ENCODE measurements at regions not wholly inside any gene's neighbourhood (a gene's known extent, or its start where the extent isn't known, plus 50 kb on each side); places are given as distances from the start of the nearest gene placed in this dataset.

DNA sequence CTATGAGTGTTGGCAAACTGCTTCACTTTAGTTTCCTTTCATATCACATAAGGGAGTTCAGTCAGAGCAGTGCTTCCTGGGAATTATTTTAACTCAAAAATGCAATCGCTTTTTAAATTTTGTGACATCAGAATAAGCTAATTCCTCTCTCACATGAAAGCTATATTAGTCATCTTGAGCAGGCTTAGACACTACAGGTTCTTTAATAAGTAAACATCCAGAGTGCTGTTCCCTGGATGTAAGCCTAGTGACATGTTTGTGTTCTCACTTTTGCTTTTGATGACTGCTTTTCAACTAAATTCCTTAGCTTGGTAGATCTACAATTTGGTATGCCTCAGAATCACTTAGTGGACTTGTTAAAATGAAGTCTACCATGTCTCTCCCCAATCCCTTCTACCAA, 252.7 kb upstream of the POU3F2 start:
- TF ChIP-seq, protein P1, sequence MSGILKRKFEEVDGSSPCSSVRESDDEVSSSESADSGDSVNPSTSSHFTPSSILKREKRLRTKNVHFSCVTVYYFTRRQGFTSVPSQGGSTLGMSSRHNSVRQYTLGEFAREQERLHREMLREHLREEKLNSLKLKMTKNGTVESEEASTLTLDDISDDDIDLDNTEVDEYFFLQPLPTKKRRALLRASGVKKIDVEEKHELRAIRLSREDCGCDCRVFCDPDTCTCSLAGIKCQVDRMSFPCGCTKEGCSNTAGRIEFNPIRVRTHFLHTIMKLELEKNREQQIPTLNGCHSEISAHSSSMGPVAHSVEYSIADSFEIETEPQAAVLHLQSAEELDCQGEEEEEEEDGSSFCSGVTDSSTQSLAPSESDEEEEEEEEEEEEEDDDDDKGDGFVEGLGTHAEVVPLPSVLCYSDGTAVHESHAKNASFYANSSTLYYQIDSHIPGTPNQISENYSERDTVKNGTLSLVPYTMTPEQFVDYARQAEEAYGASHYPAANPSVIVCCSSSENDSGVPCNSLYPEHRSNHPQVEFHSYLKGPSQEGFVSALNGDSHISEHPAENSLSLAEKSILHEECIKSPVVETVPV (CRISPR knock-in tag; IDR thresholded peaks at IDR 0.05), result no peak
- no peak for TF ChIP-seq ZFP3 (CRISPR knock-in tag; IDR thresholded peaks at IDR 0.05)
- TF ChIP-seq ZNF8 (CRISPR knock-in tag; IDR thresholded peaks at IDR 0.05), result no peak
- no peak for TF ChIP-seq ARNTL (CRISPR knock-in tag; IDR thresholded peaks at IDR 0.05; ENCODE audit: borderline replicate concordance, low read depth)
- no peak for TF ChIP-seq ESRRG (CRISPR knock-in tag; IDR thresholded peaks at IDR 0.05)
- no peak for TF ChIP-seq GLIS3 (CRISPR knock-in tag; IDR thresholded peaks at IDR 0.05)
- TF ChIP-seq, protein P2, sequence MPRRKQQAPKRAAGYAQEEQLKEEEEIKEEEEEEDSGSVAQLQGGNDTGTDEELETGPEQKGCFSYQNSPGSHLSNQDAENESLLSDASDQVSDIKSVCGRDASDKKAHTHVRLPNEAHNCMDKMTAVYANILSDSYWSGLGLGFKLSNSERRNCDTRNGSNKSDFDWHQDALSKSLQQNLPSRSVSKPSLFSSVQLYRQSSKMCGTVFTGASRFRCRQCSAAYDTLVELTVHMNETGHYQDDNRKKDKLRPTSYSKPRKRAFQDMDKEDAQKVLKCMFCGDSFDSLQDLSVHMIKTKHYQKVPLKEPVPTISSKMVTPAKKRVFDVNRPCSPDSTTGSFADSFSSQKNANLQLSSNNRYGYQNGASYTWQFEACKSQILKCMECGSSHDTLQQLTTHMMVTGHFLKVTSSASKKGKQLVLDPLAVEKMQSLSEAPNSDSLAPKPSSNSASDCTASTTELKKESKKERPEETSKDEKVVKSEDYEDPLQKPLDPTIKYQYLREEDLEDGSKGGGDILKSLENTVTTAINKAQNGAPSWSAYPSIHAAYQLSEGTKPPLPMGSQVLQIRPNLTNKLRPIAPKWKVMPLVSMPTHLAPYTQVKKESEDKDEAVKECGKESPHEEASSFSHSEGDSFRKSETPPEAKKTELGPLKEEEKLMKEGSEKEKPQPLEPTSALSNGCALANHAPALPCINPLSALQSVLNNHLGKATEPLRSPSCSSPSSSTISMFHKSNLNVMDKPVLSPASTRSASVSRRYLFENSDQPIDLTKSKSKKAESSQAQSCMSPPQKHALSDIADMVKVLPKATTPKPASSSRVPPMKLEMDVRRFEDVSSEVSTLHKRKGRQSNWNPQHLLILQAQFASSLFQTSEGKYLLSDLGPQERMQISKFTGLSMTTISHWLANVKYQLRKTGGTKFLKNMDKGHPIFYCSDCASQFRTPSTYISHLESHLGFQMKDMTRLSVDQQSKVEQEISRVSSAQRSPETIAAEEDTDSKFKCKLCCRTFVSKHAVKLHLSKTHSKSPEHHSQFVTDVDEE (CRISPR knock-in tag; IDR thresholded peaks at IDR 0.05), result no peak
- TF ChIP-seq TOX (CRISPR knock-in tag; IDR thresholded peaks at IDR 0.05; ENCODE audit: borderline replicate concordance), result no peak
- TF ChIP-seq TCF4 (CRISPR knock-in tag; IDR thresholded peaks at IDR 0.05; ENCODE audit: borderline replicate concordance), result no peak
- no peak for TF ChIP-seq ZC3H10 (CRISPR knock-in tag; IDR thresholded peaks at IDR 0.05)
- TF ChIP-seq CSDC2 (CRISPR knock-in tag; IDR thresholded peaks at IDR 0.05), result no peak
- TF ChIP-seq PPARA (CRISPR knock-in tag; IDR thresholded peaks at IDR 0.05; ENCODE audit: borderline replicate concordance), result no peak
- no peak for TF ChIP-seq ZNF565 (CRISPR knock-in tag; conservative IDR thresholded peaks at IDR 0.05; ENCODE audit: low read depth)
- no peak for TF ChIP-seq SNAI2 (CRISPR knock-in tag; IDR thresholded peaks at IDR 0.05)
- no peak for TF ChIP-seq OSR1 (CRISPR knock-in tag; IDR thresholded peaks at IDR 0.05)
- TF ChIP-seq, protein P3, sequence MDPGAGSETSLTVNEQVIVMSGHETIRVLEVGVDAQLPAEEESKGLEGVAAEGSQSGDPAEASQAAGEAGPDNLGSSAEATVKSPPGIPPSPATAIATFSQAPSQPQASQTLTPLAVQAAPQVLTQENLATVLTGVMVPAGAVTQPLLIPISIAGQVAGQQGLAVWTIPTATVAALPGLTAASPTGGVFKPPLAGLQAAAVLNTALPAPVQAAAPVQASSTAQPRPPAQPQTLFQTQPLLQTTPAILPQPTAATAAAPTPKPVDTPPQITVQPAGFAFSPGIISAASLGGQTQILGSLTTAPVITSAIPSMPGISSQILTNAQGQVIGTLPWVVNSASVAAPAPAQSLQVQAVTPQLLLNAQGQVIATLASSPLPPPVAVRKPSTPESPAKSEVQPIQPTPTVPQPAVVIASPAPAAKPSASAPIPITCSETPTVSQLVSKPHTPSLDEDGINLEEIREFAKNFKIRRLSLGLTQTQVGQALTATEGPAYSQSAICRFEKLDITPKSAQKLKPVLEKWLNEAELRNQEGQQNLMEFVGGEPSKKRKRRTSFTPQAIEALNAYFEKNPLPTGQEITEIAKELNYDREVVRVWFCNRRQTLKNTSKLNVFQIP (CRISPR knock-in tag; IDR thresholded peaks at IDR 0.05; ENCODE audit: borderline replicate concordance, low read depth), result no peak
- TF ChIP-seq, protein P4, sequence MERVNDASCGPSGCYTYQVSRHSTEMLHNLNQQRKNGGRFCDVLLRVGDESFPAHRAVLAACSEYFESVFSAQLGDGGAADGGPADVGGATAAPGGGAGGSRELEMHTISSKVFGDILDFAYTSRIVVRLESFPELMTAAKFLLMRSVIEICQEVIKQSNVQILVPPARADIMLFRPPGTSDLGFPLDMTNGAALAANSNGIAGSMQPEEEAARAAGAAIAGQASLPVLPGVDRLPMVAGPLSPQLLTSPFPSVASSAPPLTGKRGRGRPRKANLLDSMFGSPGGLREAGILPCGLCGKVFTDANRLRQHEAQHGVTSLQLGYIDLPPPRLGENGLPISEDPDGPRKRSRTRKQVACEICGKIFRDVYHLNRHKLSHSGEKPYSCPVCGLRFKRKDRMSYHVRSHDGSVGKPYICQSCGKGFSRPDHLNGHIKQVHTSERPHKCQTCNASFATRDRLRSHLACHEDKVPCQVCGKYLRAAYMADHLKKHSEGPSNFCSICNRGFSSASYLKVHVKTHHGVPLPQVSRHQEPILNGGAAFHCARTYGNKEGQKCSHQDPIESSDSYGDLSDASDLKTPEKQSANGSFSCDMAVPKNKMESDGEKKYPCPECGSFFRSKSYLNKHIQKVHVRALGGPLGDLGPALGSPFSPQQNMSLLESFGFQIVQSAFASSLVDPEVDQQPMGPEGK (CRISPR knock-in tag; IDR thresholded peaks at IDR 0.05; ENCODE audit: borderline replicate concordance), result no peak
- no peak for TF ChIP-seq ZNF70 (CRISPR knock-in tag; IDR thresholded peaks at IDR 0.05)
- TF ChIP-seq, protein P5, sequence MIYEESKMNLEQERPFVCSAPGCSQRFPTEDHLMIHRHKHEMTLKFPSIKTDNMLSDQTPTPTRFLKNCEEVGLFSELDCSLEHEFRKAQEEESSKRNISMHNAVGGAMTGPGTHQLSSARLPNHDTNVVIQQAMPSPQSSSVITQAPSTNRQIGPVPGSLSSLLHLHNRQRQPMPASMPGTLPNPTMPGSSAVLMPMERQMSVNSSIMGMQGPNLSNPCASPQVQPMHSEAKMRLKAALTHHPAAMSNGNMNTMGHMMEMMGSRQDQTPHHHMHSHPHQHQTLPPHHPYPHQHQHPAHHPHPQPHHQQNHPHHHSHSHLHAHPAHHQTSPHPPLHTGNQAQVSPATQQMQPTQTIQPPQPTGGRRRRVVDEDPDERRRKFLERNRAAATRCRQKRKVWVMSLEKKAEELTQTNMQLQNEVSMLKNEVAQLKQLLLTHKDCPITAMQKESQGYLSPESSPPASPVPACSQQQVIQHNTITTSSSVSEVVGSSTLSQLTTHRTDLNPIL (CRISPR knock-in tag; IDR thresholded peaks at IDR 0.05; ENCODE audit: low read depth), result no peak
- TF ChIP-seq BACH2 (CRISPR knock-in tag; IDR thresholded peaks at IDR 0.05; ENCODE audit: borderline replicate concordance), result no peak

DNA sequence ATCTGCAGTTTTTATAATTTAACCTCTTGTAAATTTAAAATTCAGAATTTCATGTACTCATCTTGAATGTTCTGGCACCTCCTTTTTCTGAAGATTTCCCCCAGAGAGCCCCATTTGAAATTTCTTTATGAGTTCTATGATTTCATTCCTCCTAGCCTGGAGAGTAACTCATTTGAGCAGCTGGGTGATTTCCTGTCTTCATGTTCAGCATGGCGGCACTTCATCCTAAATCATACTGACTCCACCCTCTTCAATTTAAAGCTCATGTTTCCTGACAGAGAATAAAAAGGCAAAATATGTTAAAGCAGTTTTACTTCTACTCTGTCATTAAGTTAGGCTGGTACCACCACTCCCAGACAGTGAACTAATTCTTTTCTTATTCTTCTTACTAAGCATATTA, 250.9 kb upstream of the POU3F2 start:
- TF ChIP-seq ISL1 (CRISPR knock-in tag; IDR thresholded peaks at IDR 0.05) (no peak), PPARA (CRISPR knock-in tag; IDR thresholded peaks at IDR 0.05; ENCODE audit: borderline replicate concordance) (no peak)
- no peak for ATAC-seq

More for the DNA sequence above, 252.7 kb upstream of the POU3F2 start:
- no peak for ATAC-seq

DNA sequence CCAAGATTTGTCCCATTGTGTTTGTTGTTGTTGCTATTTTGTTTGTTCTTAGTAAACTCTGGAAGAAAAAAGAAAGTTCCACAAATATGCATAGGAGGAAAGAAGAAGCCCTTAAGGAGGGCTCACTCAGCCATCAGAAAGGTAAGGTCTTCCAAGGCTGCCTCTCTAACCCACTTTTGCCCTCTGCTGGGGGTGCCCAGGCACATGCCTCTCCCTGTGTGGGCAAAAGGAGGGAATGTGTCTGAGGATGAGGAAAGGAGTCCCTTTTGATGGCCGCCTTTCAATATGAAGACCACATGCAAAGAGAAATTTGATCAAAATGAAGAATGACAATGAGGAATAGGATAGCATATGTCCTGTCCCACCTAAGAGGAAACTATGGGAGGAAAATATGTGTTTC, 248.2 kb upstream of the POU3F2 start:
- no peak for ATAC-seq
- TF ChIP-seq, protein P2 (CRISPR knock-in tag; IDR thresholded peaks at IDR 0.05), result no peak
- no peak for TF ChIP-seq ISL1 (CRISPR knock-in tag; IDR thresholded peaks at IDR 0.05)
- TF ChIP-seq, protein P3 (CRISPR knock-in tag; IDR thresholded peaks at IDR 0.05; ENCODE audit: borderline replicate concordance, low read depth), result no peak
- TF ChIP-seq ZFP30 (CRISPR knock-in tag; IDR thresholded peaks at IDR 0.05), result no peak
- no peak for TF ChIP-seq CSDC2 (CRISPR knock-in tag; IDR thresholded peaks at IDR 0.05)
- no peak for TF ChIP-seq ZNF8 (CRISPR knock-in tag; IDR thresholded peaks at IDR 0.05)
- TF ChIP-seq GLIS3 (CRISPR knock-in tag; IDR thresholded peaks at IDR 0.05), result no peak
- TF ChIP-seq ESRRG (CRISPR knock-in tag; IDR thresholded peaks at IDR 0.05), result no peak
- TF ChIP-seq PPARA (CRISPR knock-in tag; IDR thresholded peaks at IDR 0.05; ENCODE audit: borderline replicate concordance), result no peak
- no peak for TF ChIP-seq ARNTL (CRISPR knock-in tag; IDR thresholded peaks at IDR 0.05; ENCODE audit: borderline replicate concordance, low read depth)

Data from SK-N-SH treated with all-trans-retinoic acid at 6 μM for 48 hours (cell line).